ENCODE measurements at regions not wholly inside any gene's neighbourhood (a gene's known extent, or its start where the extent isn't known, plus 50 kb on each side); places are given as distances from the start of the nearest gene placed in this dataset.

DNA sequence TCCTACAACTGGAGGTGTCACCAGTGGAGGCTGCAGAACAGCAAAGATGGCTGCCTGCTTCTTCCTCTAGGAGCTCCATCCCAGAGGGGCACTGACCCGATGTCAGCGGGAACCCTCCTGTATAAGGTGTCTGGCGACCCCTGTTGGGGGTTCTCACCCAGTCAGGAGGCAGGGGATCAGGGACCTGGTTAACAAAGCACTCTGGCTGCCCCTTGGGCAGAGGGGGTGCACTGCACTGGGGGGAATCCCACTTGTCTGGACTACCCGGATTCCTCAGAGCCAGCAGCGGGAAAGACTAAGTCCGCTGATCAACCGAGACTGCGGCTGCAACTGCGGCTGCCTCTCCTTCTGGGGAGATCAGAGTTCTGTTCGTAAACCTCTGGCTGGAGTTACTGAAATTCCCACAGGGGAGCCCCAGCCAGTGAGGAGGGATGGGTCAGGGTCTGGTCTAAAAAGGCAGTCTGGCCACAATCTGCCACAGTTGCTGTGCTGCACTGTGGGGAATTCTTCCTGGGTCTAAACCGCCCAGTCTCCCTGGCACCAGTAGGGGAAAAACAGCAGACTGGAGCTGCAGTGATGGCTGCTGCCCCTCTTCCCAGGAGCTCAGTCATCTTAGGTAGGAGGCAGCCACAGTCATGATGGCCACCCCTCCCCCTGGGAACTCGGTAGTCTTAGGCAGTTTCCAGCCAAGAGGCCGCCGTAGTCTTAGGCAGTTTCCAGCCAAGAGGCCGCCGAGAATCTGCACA is 213.4 kb downstream of the CYB561 start:
- no peak overlapping the region for H3K4me3 ChIP-seq (ENCODE audit: low read depth, low read length)
- no peak for TF ChIP-seq CTCF (IDR thresholded peaks at IDR 0.05; ENCODE audit: insufficient read depth, low read length, poor library complexity, severe bottlenecking)
- no peaks in the 10 kb centered on the region for H3K27me3 ChIP-seq (ENCODE audit: control insufficient read depth, insufficient read depth, low read length)
- no peak for DNase-seq (ENCODE audit: low read depth)
- H3K36me3 ChIP-seq (ENCODE audit: control insufficient read depth, insufficient read depth, low read length), result no peaks in the 10 kb centered on the region

- no peak for DNase-seq (ENCODE audit: low read depth)
- no peak overlapping the region for H3K4me3 ChIP-seq (ENCODE audit: low read depth, low read length)
- TF ChIP-seq CTCF (IDR thresholded peaks at IDR 0.05; ENCODE audit: insufficient read depth, low read length, poor library complexity, severe bottlenecking), result no peak
- no peaks in the 10 kb centered on the region for H3K27me3 ChIP-seq (ENCODE audit: control insufficient read depth, insufficient read depth, low read length)
- H3K36me3 ChIP-seq (ENCODE audit: control insufficient read depth, insufficient read depth, low read length), result no peaks in the 10 kb centered on the region
Measured at GRCh38 chr17:63240106-63240505, 206.0 kb downstream of the CYB561 start.

GRCh38 chr17:63246344-63246743 is 199.8 kb downstream of the CYB561 start:
- Histone ChIP-seq H3K27me3 (ENCODE audit: control insufficient read depth, insufficient read depth, low read length) (no peaks in the 10 kb centered on the region), H3K36me3 (ENCODE audit: control insufficient read depth, insufficient read depth, low read length) (no peaks in the 10 kb centered on the region), H3K4me3 (ENCODE audit: low read depth, low read length) (no peak overlapping the region)
- TF ChIP-seq CTCF (IDR thresholded peaks at IDR 0.05; ENCODE audit: insufficient read depth, low read length, poor library complexity, severe bottlenecking), result no peak
- DNase-seq (ENCODE audit: low read depth), result no peak

DNA sequence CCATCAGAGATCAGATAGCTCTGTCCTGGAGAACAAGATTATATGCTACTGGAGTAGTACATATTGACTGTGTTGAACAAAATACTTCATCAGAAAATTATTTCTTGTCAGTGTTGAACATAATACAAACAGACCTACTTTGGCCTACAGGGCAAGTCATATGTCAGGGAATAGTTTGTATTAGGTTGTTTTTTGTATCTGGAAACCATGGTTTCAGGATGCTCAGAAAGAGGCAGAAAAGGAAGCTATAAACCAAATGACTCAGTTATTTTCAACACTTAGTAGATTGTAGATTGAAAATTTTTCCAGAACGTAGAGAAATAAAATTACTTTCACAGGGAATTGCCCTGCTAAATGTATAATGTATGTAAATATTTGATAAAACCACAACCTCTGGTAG is 198.4 kb downstream of the CYB561 start:
- Histone ChIP-seq H3K36me3 (ENCODE audit: control insufficient read depth, insufficient read depth, low read length) (no peaks in the 10 kb centered on the region), H3K27me3 (ENCODE audit: control insufficient read depth, insufficient read depth, low read length) (no peaks in the 10 kb centered on the region), H3K4me3 (ENCODE audit: low read depth, low read length) (no peak overlapping the region)
- DNase-seq (ENCODE audit: low read depth), result no peak
- TF ChIP-seq CTCF (IDR thresholded peaks at IDR 0.05; ENCODE audit: insufficient read depth, low read length, poor library complexity, severe bottlenecking), result no peak

DNA sequence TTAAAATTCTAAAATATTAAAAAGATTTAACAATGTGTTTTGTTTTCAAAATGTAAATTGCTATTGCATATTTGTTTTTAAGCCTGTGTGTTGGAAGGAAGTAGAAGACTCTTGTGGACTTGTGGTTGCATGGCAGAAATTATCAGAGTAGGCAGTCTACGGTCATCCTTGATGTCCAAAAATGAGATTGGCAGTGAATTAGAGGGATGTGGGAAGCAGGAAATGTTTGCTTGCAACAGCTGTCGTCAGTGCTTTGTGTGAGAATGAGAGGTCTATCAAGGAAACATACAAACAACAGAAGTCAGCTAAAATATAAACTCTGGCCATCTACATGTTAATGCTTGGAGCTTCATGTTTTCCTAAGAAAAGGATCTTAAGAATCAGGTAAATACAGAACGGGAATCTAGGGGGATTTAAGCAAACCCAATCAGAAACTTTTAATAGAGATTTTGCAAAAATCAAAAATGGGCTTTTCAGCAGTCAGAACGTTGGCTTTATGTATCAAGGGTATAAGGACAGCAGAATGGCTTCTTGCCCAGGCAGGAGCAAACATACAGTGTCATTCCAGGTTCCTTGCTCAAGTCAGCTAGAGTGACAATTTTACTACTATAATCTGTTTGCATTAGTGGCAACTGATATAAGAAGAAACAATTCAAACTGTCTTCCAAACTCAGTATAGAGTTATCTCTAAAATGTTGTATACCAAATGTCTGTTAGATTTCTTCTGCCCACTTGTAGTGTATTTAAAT is 196.7 kb downstream of the CYB561 start:
- DNase-seq (ENCODE audit: low read depth), result no peak
- no peaks in the 10 kb centered on the region for H3K27me3 ChIP-seq (ENCODE audit: control insufficient read depth, insufficient read depth, low read length)
- H3K36me3 ChIP-seq (ENCODE audit: control insufficient read depth, insufficient read depth, low read length), result no peaks in the 10 kb centered on the region
- no peak for TF ChIP-seq CTCF (IDR thresholded peaks at IDR 0.05; ENCODE audit: insufficient read depth, low read length, poor library complexity, severe bottlenecking)
- no peak overlapping the region for H3K4me3 ChIP-seq (ENCODE audit: low read depth, low read length)

Data from kidney epithelial cell (primary cell).